BLaER1 treated with 17β-estradiol and CSF1 and Interleukin-3, amounts not matched to agents 10 nM and 100 nM (cell line): ENCODE measurements at regions not wholly inside any gene's neighbourhood (a gene's known extent, or its start where the extent isn't known, plus 50 kb on each side); places are given as distances from the start of the nearest gene placed in this dataset.

ENCODE experiments used
- H3K27ac ChIP-seq, 11 experiments: shearing (Covaris generic); formaldehyde crosslinking; 2 replicates each; pipeline ENCODE4 v1.8.1; 2022
- H3K27me3 ChIP-seq, 11 experiments: shearing (Covaris generic); formaldehyde crosslinking; 2 replicates each; pipeline ENCODE4 v1.8.1; 2022
- H3K36me3 ChIP-seq, 11 experiments: shearing (Covaris generic); formaldehyde crosslinking; 2 replicates each; pipeline ENCODE4 v1.8.1; 2022
- H3K4me1 ChIP-seq, 10 experiments: shearing (Covaris generic); formaldehyde crosslinking; 2 replicates each; pipeline ENCODE4 v1.8.1; 2022
- H3K4me2 ChIP-seq, 11 experiments: shearing (Covaris generic); formaldehyde crosslinking; 2 replicates each; pipeline ENCODE4 v1.8.1; 2022
- H3K4me3 ChIP-seq, 10 experiments: shearing (Covaris generic); formaldehyde crosslinking; 2 replicates each; pipeline ENCODE4 v1.8.1; 2022
- H3K9ac ChIP-seq, 11 experiments: shearing (Covaris generic); formaldehyde crosslinking; 2 replicates each; pipeline ENCODE4 v1.8.1; 2022
- H3K9me3 ChIP-seq, 11 experiments: shearing (Covaris generic); formaldehyde crosslinking; replicated peaks in 1 of 11; 2 replicates each; pipeline ENCODE4 v1.8.1; 2022
- H4K20me1 ChIP-seq, 11 experiments: shearing (Covaris generic); formaldehyde crosslinking; 2 replicates each; pipeline ENCODE4 v1.8.1; 2022
- Cebpa-rat ChIP-seq, 11 experiments: shearing (Covaris generic); IDR thresholded peaks; 2 replicates each; pipeline ENCODE4 v1.8.1; 2022

DNA sequence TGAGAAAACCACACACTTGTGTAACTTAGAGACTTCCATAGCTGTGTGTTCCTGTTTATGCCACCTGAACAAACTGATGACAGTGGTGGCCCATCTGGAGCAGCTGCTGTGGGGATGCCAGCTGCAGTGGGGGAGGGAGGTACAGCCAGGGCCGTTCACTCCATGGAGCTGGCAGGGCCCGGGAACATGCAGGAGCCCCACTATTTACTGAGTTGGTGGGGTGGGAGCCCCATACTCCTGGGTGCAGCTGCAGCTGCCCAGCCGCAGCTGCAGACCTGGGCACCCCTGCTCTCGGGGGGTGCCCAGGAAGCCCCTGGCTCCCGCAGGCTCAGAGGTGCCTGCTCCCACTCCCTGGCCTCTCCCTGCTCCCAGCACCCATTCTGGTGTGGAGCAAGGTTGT lies 398.6 kb upstream of the RASGEF1B start:
- TF ChIP-seq Cebpa-rat (IDR thresholded peaks at IDR 0.05) = no peak
- peaks cover 0 to 3% (median 3%) of the 10 kb centered on the region in 10 experiments; a peak in 5 of 20 replicates for H3K4me1 ChIP-seq
- H4K20me1 ChIP-seq = no peaks in the 10 kb centered on the region

DNA sequence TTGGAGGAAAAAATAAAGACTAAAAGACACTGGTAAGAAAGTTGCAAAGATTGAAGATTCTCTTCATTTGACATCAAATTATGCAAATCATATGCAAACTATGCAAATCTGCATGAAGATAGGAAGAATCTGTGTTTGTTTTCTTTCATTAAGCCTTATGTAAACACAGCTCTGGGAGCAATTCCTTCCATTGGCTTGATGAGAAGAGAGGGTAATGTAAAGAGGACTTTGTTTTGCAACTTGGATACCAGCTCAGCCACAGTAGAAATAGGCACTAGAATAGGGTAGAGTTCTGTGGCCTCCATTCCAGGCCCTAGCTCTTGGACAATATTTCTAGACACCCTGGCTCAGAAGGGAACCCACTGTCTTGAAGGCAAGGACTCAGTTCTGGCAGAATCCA lies 388.4 kb upstream of the RASGEF1B start:
- no peaks in the 10 kb centered on the region for H3K27me3 ChIP-seq
- H3K36me3 ChIP-seq = no peaks in the 10 kb centered on the region
- no peak overlapping the region for H3K4me2 ChIP-seq
- H3K4me1 ChIP-seq = no peaks in the 10 kb centered on the region
- no peak overlapping the region for H3K4me3 ChIP-seq
- peaks cover 7 to 11% (median 9%) of the 10 kb centered on the region in 11 experiments for H3K9me3 ChIP-seq
- no peak overlapping the region for H3K27ac ChIP-seq
- no peaks in the 10 kb centered on the region for H4K20me1 ChIP-seq
- H3K9ac ChIP-seq = no peak overlapping the region
- TF ChIP-seq Cebpa-rat (IDR thresholded peaks at IDR 0.05) = no peak

More for the DNA sequence above, 398.6 kb upstream of the RASGEF1B start:
- Histone ChIP-seq H3K27me3 (no peaks in the 10 kb centered on the region), H3K36me3 (peaks cover 0 to 3% (median 0%) of the 10 kb centered on the region in 11 experiments; a peak in 1 of 22 replicates), H3K9ac (no peak overlapping the region), H3K4me3 (no peak overlapping the region), H3K27ac (no peak overlapping the region), H3K4me2 (no peak overlapping the region), H3K9me3 (peaks cover 22 to 36% (median 29%) of the 10 kb centered on the region in 11 experiments)

DNA sequence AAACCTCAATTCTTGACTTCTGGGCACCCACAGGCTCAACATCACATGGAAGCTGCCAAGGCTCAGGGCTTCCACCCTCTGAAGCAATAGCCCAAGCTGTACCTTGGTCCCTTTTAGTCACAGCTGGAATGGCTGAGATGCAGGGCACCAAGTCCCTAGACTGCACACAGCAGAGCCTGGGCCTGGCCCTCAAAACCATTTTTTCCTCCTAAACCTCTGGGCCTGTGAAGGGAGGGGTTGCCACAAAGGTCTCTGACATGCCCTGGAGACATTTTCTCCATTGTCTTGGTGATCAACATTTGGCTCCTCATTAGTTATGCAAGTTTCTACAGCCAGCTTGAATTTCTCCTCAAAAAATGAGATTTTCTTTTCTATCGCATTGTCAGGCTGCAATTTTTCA lies 382.7 kb upstream of the RASGEF1B start:
- Histone ChIP-seq H4K20me1 (no peaks in the 10 kb centered on the region), H3K4me1 (no peaks in the 10 kb centered on the region), H3K9me3 (peaks cover 28 to 34% (median 31%) of the 10 kb centered on the region in 11 experiments), H3K36me3 (peaks cover 0 to 3% (median 0%) of the 10 kb centered on the region in 11 experiments; a peak in 1 of 22 replicates), H3K4me3 (no peak overlapping the region), H3K4me2 (no peak overlapping the region), H3K27ac (no peak overlapping the region), H3K27me3 (no peaks in the 10 kb centered on the region), H3K9ac (no peak overlapping the region)
- TF ChIP-seq Cebpa-rat (IDR thresholded peaks at IDR 0.05) = no peak

GRCh38 chr4:81852031-81852715 lies 380.5 kb upstream of the RASGEF1B start:
- H3K27ac ChIP-seq = no peak overlapping the region
- no peaks in the 10 kb centered on the region for H4K20me1 ChIP-seq
- H3K4me2 ChIP-seq = no peak overlapping the region
- no peaks in the 10 kb centered on the region for H3K4me1 ChIP-seq
- H3K36me3 ChIP-seq = peaks cover 0 to 3% (median 0%) of the 10 kb centered on the region in 11 experiments; a peak in 1 of 22 replicates
- H3K4me3 ChIP-seq = no peak overlapping the region
- TF ChIP-seq Cebpa-rat (IDR thresholded peaks at IDR 0.05) = no peak
- no peak overlapping the region for H3K9ac ChIP-seq
- peaks cover 28 to 34% (median 31%) of the 10 kb centered on the region in 11 experiments for H3K9me3 ChIP-seq
- H3K27me3 ChIP-seq = no peaks in the 10 kb centered on the region

DNA sequence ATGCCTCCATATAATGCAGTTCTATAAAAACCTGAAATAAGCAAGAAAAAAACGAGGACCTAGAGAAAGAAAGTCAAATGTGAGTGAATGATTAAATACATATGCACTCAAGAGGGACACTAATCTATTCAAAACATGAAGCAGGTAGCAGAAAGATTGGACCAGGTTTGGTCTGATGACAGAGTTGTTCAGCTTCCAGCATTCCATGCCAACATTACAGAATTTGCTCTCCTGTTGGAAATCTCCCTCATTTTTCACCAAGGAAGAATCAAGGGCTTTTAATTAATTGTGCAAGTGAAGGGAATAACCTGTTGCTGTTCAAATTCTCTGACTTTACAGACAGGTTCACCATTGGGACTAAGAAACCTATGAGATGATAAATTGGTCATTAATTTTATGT lies 379.0 kb upstream of the RASGEF1B start:
- Histone ChIP-seq H3K9me3 (peaks cover 28 to 30% (median 28%) of the 10 kb centered on the region in 11 experiments), H3K4me1 (no peaks in the 10 kb centered on the region), H3K27ac (no peak overlapping the region), H3K27me3 (no peaks in the 10 kb centered on the region), H3K4me2 (no peak overlapping the region), H3K4me3 (no peak overlapping the region), H3K36me3 (peaks cover 0 to 3% (median 0%) of the 10 kb centered on the region in 11 experiments; a peak in 1 of 22 replicates), H4K20me1 (no peaks in the 10 kb centered on the region), H3K9ac (no peak overlapping the region)
- no peak for TF ChIP-seq Cebpa-rat (IDR thresholded peaks at IDR 0.05)

DNA sequence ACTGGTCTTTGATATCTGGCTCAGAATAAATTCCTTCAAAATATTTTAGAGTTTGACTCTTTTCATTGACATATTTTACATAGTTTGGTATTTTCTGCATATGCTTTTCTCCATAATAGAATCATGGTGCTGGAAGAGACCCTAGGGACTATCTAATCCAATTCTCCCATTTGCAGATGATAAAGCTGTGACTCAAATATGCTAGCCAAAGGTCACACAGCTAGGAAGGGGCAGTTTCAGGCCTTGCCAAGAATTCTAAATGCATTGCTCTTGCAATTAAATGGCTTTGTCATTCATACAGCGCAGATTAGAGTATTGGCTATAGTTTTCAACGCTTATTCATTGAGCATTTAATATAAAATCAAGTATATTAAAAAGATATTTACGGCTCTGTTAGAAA lies 374.1 kb upstream of the RASGEF1B start:
- H3K36me3 ChIP-seq = no peaks in the 10 kb centered on the region
- H3K9me3 ChIP-seq = no peaks in the 10 kb centered on the region
- no peaks in the 10 kb centered on the region for H3K27me3 ChIP-seq
- H3K4me1 ChIP-seq = peaks cover 0 to 5% (median 0%) of the 10 kb centered on the region in 10 experiments; a peak in 1 of 20 replicates
- H3K9ac ChIP-seq = no peak overlapping the region
- no peak overlapping the region for H3K4me3 ChIP-seq
- H4K20me1 ChIP-seq = no peaks in the 10 kb centered on the region
- peak overlapping the region in 1 of 11 experiments; percentile 65; a peak in 2 of 22 replicates for H3K27ac ChIP-seq
- no peak overlapping the region for H3K4me2 ChIP-seq
- TF ChIP-seq Cebpa-rat (IDR thresholded peaks at IDR 0.05) = no peak

- Histone ChIP-seq H4K20me1 (no peaks in the 10 kb centered on the region), H3K36me3 (no peaks in the 10 kb centered on the region), H3K4me1 (peaks cover 0 to 5% (median 0%) of the 10 kb centered on the region in 10 experiments; a peak in 1 of 20 replicates), H3K27ac (peak overlapping the region in 5 of 11 experiments; percentile 27 to 65 (median 44); a peak in 5 of 22 replicates), H3K4me3 (no peak overlapping the region), H3K9me3 (no peaks in the 10 kb centered on the region), H3K9ac (0 out of 22 replicates have a peak overlapping the region, but pooled peaks of 1 of the 11 experiments have one; percentile 20), H3K27me3 (no peaks in the 10 kb centered on the region), H3K4me2 (no peak overlapping the region)
- TF ChIP-seq Cebpa-rat (IDR thresholded peaks at IDR 0.05) = no peak
These were observed 373.6 kb upstream of the RASGEF1B start for GRCh38 chr4:81845273-81845672.

GRCh38 chr4:81844717-81845116 lies 373.0 kb upstream of the RASGEF1B start:
- H3K27me3 ChIP-seq = no peaks in the 10 kb centered on the region
- H3K9me3 ChIP-seq = no peaks in the 10 kb centered on the region
- H3K36me3 ChIP-seq = no peaks in the 10 kb centered on the region
- H3K4me1 ChIP-seq = peaks cover 0 to 5% (median 0%) of the 10 kb centered on the region in 10 experiments; a peak in 1 of 20 replicates
- peak overlapping the region in 5 of 11 experiments; percentile 27 to 65 (median 44); a peak in 5 of 22 replicates for H3K27ac ChIP-seq
- no peak for TF ChIP-seq Cebpa-rat (IDR thresholded peaks at IDR 0.05)
- no peak overlapping the region for H3K4me2 ChIP-seq
- H3K9ac ChIP-seq = peak overlapping the region in 1 of 11 experiments; percentile 20; a peak in 1 of 22 replicates
- no peaks in the 10 kb centered on the region for H4K20me1 ChIP-seq
- no peak overlapping the region for H3K4me3 ChIP-seq

DNA sequence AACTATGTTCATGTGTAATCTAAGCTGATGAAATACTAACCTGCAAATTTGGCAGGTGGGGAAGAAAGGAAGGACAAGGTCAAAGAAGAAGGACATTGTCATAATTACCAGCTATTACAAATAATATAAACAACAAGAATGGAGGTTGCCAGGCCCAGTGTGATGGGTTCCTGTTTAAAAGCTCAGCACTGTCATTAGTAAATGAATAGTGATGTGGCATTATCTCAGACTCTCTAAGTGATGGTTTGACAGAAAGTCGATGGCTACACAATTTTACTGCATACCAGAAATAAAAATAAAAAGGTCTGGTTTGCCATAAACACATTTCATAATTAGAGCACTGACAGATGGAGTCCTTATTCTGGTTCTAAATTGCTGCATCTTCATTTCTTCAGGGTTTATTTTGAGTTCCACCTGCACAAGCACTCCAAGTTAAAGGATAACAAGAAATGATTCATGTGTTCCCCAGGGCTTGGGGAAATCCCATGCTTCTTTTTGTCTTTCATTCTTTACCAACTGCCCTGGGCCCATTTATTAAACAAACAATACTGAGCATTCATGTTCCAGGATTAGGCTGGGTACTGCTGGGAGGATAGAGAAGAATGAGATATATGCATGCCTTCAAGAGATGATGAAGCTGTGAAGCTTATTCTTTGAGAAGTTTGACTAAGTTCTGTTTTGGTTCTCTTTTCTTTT lies 367.8 kb upstream of the RASGEF1B start:
- Histone ChIP-seq H3K27ac (no peak overlapping the region), H3K9ac (no peak overlapping the region), H3K4me3 (no peak overlapping the region), H4K20me1 (no peaks in the 10 kb centered on the region), H3K4me2 (no peak overlapping the region), H3K9me3 (no peaks in the 10 kb centered on the region), H3K4me1 (peaks cover 0 to 5% (median 0%) of the 10 kb centered on the region in 10 experiments; a peak in 1 of 20 replicates), H3K27me3 (no peaks in the 10 kb centered on the region), H3K36me3 (no peaks in the 10 kb centered on the region)
- no peak for TF ChIP-seq Cebpa-rat (IDR thresholded peaks at IDR 0.05)
